GM10266 (cell line): ENCODE measurements at regions not wholly inside any gene's neighbourhood (a gene's known extent, or its start where the extent isn't known, plus 50 kb on each side); places are given as distances from the start of the nearest gene placed in this dataset.

Source experiments
- DNase-seq: peaks from one replicate; pipeline ENCODE4 v3.0.0; 2012; ENCODE audit errors: extremely low spot score
- CTCF ChIP-seq: IDR thresholded peaks from 2 replicates; pipeline ENCODE4 v1.5.1; 2012; ENCODE audit warnings: mild to moderate bottlenecking, low read depth; ENCODE audit not compliant: control insufficient read depth, insufficient read depth; ENCODE audit errors: missing control alignments

DNA sequence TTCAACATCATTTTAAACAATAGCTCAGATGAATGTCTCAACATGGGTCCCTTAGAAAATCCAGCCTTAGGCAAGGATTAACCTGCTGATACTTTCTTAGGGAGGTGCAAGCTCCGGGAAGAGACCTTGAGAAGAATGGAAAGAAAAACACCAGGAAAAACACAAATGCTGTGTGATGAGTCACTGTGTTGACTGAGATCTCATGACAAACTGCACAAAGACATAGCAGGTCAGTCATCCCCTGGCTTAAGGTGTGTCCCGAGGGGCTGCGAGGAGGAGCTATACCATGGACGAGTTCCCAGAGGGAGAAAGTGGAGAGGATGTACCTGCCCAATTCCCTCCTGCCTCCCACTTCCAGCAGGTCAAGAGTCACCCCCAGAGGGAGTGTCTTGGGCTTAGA is 98.0 kb downstream of the TEX36 start:
- no peak for DNase-seq
- no peak for TF ChIP-seq CTCF

DNA sequence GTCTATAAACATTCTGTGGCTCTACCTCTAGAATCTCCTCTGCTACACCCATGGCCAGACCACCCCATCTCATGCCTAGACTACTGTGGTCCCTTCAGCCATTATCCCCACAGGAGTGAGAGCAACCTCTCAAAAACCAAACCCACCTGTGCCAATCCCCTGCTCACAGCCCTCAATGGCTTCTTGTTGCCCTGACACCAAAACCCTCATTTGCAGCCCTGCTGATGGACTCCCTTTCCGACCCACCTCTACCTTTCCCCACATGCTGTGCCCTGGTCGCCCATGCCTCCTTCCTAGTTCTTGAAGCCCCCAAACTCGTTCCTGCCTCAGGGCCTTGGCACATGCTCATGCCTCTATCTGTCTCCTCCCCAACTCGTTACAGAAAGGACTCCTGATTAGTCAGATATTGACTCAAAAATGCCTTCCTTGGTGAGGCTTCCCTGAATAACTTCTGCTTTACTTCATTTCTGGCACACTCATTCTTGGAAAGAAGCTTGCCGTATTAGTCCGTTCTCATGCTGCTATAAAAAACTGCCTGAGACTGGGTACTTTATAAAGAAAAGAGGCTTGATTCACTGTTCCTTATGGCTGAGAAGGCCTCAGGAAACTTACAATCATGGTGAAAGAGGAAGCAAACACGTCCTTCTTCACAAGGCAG is 104.2 kb downstream of the TEX36 start:
- no peak for TF ChIP-seq CTCF
- no peak for DNase-seq

- no peak for DNase-seq
- TF ChIP-seq CTCF: no peak
These were observed 107.1 kb downstream of the TEX36 start for GRCh38 chr10:125575843-125576242.

DNA sequence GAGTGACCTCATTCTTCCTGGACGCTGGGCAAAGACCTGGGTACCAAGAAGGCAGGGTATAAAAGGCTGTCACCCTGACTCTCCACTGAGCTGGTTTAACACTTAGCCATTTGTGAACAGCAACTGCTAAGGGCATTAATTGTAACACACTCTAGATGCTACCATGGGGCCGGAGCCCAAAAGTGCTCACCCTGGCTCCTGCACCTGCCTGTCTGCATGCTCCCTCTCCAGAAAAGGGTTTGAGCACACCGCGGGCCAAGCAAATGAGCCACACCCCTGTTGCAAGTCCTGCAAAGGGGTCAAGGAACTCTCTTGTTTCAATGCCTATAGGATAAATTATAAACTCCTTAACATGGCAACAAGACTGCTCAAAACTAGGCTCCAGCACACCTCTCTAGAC is 114.8 kb downstream of the TEX36 start:
- no peak for TF ChIP-seq CTCF
- DNase-seq: no peak

GRCh38 chr10:125567529-125567928 is 115.4 kb downstream of the TEX36 start:
- no peak for DNase-seq
- TF ChIP-seq CTCF: no peak

- TF ChIP-seq CTCF: no peak
- DNase-seq: no peak
These were observed 117.9 kb downstream of the TEX36 start for GRCh38 chr10:125565046-125565445.

DNA sequence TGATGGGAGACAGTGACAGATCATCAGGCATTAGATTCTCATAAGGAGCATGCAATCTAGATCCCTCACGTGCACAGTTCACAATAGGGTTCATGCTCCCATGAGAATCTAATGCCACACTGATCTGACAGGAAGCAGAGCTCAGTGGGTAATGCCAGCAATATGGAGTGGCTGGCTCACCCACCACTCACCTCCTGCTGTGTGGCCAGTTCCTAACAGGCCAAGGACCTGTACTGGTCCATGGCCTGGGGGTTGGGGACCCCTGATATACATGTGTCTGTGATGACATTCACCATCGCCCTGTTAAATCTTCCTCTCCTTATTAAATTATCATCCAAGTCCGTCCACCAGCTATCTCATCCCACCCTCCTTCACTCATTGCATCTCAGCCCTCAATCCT is 118.4 kb downstream of the TEX36 start:
- DNase-seq: no peak
- TF ChIP-seq CTCF: no peak
